GM12872 (cell line): ENCODE measurements at regions not wholly inside any gene's neighbourhood (a gene's known extent, or its start where the extent isn't known, plus 50 kb on each side); places are given as distances from the start of the nearest gene placed in this dataset.

ENCODE experiments used
- CTCF ChIP-seq: IDR thresholded peaks from 3 replicates; pipeline ENCODE4 v1.5.1; 2011; ENCODE audit warnings: low read depth, mild to moderate bottlenecking, low read length, moderate library complexity; ENCODE audit not compliant: insufficient read depth

GRCh38 chr2:172307800-172308199 lies 119.6 kb upstream of the ITGA6 start:
- no peak for TF ChIP-seq CTCF

- no peak for TF ChIP-seq CTCF
These were observed 119.0 kb upstream of the ITGA6 start for GRCh38 chr2:172308253-172308935.

- TF ChIP-seq CTCF = no peak
These were observed 115.5 kb upstream of the ITGA6 start for GRCh38 chr2:172311921-172312345.

- TF ChIP-seq CTCF = no peak
These were observed 113.6 kb upstream of the ITGA6 start for GRCh38 chr2:172313715-172314341.

GRCh38 chr2:172322049-172322448 lies 105.3 kb upstream of the ITGA6 start:
- no peak for TF ChIP-seq CTCF

- no peak for TF ChIP-seq CTCF
These were observed 104.1 kb upstream of the ITGA6 start for GRCh38 chr2:172323256-172323655.

- no peak for TF ChIP-seq CTCF
These were observed 103.4 kb upstream of the ITGA6 start for GRCh38 chr2:172323861-172324597.
